Smooth muscle cell of the brain vasculature (primary cell): ENCODE measurements at regions not wholly inside any gene's neighbourhood (a gene's known extent, or its start where the extent isn't known, plus 50 kb on each side); places are given as distances from the start of the nearest gene placed in this dataset.
A peak's percentile ranks its signal among the peaks of the same experiment; 100 is the strongest.

Experiments used
- DNase-seq: peaks from one replicate; pipeline ENCODE4 v3.0.0-alpha.2; 2012; ENCODE audit warnings: low read depth, low spot score

DNA sequence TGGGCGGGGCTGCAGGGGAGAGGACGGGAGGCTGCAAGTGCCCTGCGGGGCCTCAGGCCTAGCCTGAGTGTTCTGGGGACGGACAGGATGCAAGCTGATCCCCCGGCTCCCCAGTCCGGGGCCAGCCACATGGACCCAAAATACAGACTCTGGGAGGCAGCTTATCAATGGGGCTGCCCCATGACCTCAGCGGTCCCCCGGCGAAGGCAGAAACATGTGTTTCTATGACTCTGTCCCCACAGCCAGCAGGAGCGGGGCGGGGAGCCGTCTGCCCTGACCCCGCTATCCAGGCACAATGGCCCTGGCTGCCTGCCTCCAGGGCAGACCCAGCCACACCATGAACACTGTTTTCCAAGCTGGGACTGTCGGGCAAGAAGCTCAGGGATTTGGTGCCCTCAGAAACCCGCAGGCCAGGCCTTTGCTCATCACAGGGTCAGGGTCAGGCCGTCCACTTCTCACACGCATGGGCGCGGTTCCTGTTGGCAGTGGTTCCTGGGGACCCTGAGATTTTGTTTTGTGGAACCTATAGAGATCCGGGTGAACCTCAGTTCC, 75.0 kb downstream of the RFLNA start:
- no peak for DNase-seq

DNA sequence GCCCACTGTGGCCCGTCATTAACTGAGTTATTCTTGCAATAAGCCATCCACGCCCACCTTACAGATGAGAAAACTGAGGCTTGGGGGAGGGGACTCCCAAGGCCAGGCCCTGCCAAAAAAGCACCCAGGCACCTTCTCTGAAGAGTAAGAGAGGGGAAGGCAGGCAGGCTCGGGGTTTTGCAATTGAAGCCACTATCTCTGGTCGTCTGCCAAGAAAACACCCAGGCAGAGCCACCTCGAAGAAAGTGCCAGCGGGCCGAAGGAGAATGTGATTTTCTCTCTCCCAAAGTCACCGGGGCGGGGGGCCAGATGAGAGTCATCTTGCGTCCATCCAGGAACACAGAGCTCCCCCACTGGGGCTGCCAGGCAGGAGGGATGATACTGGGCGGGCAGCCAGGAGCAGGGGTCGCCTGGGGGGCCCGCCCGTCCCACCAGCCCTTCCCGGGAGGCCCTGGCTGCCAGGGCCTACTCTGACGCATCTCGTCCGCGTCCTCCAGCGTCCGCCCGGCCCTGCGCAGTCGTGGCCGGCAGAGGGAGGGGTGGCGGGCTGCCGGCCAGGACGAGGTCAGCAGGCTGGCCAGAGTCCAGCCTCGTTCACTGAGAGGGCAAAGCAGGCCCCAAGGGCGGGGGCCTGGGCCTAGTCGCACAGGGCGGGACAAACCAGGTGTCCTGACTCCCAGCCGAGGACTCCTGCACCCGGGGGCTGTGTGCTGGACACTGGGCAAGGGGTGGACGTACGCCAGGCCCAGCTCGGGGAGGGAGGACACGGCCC, 74.3 kb downstream of the RFLNA start:
- DNase-seq, result peak; percentile 86

DNA sequence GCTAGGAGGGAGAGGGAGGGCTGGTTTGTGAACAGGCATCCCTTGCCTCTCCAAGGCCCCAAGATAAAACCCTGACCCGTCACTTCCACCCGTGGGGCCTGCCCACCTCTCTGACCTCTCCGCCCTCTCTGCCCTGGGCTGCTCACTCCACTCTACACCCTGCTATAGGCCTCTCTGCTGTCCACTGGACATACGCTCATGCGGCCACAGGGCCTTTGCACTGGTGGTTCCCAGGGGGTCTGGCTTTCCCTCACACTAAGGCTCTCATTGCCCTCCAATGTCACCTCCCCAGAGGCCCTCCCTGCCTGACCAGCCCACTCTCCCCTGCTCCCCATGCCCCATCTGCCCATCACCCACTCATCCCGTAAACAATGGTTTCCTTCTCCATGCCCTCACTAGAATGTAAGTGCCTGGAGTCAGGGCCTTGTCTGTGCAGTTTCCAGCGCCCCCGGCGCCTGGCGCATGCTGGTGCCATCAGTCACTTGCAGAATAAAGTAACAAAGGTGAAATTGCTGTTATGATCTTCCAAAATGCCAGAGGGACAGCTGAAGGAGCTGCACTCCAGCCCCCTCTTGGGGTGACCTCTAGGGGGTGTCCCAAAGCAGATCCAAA, 73.6 kb downstream of the RFLNA start:
- DNase-seq, result no peak

DNA sequence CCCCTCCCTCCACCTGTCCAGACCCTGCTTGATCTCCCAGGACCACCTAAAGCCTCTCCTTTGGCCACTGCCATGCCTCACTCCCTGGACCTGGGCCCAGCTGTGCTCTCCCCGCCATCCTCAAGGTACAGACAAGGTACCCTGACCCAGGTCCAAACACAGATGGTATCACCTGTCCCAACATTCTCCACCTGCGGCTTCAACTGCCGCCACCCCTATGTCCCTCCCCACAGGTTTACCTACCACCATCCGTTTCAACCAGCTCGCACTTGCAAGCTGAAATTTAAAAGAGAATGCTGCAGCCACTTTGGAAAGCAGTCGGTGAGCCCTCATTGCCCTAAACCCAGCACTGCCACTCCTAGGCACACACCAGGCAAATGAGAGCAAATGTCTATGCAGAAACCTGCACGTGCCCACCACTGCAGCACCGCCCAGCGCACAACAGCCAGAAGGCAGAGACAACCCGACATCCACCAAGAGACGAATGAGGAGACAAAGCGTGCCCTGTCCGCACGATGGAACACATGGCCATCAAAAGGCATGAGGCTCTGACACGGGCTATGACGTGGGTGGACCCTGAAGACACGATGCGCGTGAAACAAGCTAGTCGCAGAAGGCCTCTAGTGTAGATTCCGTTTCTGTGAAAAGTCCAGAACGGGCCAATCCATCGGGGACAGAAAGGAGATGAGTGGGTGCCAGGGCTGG, 71.0 kb downstream of the RFLNA start:
- DNase-seq, result no peak
